ENCODE measurements at regions not wholly inside any gene's neighbourhood (a gene's known extent, or its start where the extent isn't known, plus 50 kb on each side); places are given as distances from the start of the nearest gene placed in this dataset.

DNA sequence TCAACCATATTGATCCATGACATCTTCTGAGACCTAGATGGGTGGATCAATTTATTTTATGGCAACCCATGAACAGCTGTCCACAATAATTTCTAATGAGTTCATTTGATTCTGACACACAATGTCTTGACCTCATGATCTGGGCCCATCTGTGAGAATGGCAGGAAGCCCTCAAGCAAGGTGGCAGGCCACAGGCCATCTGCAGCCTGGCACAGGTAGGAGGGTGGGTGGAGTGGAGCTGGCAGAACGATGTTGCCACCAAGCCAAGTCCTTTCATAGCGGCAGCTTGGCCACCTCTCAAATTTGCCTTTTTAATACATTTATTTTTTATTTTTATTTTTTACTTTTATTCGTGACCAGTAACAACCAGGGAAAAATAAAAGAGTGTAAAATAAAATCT is 1181.6 kb upstream of the SORCS1 start:
- H3K27me3 ChIP-seq, result no peaks in the 10 kb centered on the region
- no peak for TF ChIP-seq CTCF (IDR thresholded peaks at IDR 0.05; ENCODE audit: low read depth, low read length)
- no peak overlapping the region for H3K4me3 ChIP-seq
- no peaks in the 10 kb centered on the region for H3K9me3 ChIP-seq (ENCODE audit: low read depth)
- no peaks in the 10 kb centered on the region for H3K4me1 ChIP-seq (ENCODE audit: low read depth)
- no peak for DNase-seq (ENCODE audit: low read depth in 1 of 2, low spot score in 1 of 2)
- H3K36me3 ChIP-seq, result no peaks in the 10 kb centered on the region
- no peak overlapping the region for H3K27ac ChIP-seq

- H3K27me3 ChIP-seq, result no peaks in the 10 kb centered on the region
- H3K36me3 ChIP-seq, result no peaks in the 10 kb centered on the region
- no peak overlapping the region for H3K27ac ChIP-seq
- DNase-seq (ENCODE audit: low read depth in 1 of 2, low spot score in 1 of 2), result no peak
- H3K9me3 ChIP-seq (ENCODE audit: low read depth), result no peaks in the 10 kb centered on the region
- H3K4me1 ChIP-seq (ENCODE audit: low read depth), result no peaks in the 10 kb centered on the region
- H3K4me3 ChIP-seq, result no peak overlapping the region
- no peak for TF ChIP-seq CTCF (IDR thresholded peaks at IDR 0.05; ENCODE audit: low read depth, low read length)
Observed at GRCh38 chr10:108338146-108338545, 1173.6 kb upstream of the SORCS1 start.

- Histone ChIP-seq H3K27me3 (no peaks in the 10 kb centered on the region), H3K27ac (no peak overlapping the region), H3K9me3 (ENCODE audit: low read depth) (no peaks in the 10 kb centered on the region), H3K4me3 (no peak overlapping the region), H3K36me3 (no peaks in the 10 kb centered on the region), H3K4me1 (ENCODE audit: low read depth) (no peaks in the 10 kb centered on the region)
- no peak for TF ChIP-seq CTCF (IDR thresholded peaks at IDR 0.05; ENCODE audit: low read depth, low read length)
- DNase-seq (ENCODE audit: low read depth in 1 of 2, low spot score in 1 of 2), result no peak
Observed at GRCh38 chr10:108336836-108337235, 1172.3 kb upstream of the SORCS1 start.

GRCh38 chr10:108327706-108328105 is 1163.2 kb upstream of the SORCS1 start:
- no peak overlapping the region for H3K27ac ChIP-seq
- H3K9me3 ChIP-seq (ENCODE audit: low read depth), result no peaks in the 10 kb centered on the region
- no peak for DNase-seq (ENCODE audit: low read depth in 1 of 2, low spot score in 1 of 2)
- TF ChIP-seq CTCF (IDR thresholded peaks at IDR 0.05; ENCODE audit: low read depth, low read length), result no peak
- no peaks in the 10 kb centered on the region for H3K36me3 ChIP-seq
- no peaks in the 10 kb centered on the region for H3K4me1 ChIP-seq (ENCODE audit: low read depth)
- no peak overlapping the region for H3K4me3 ChIP-seq
- no peaks in the 10 kb centered on the region for H3K27me3 ChIP-seq

DNA sequence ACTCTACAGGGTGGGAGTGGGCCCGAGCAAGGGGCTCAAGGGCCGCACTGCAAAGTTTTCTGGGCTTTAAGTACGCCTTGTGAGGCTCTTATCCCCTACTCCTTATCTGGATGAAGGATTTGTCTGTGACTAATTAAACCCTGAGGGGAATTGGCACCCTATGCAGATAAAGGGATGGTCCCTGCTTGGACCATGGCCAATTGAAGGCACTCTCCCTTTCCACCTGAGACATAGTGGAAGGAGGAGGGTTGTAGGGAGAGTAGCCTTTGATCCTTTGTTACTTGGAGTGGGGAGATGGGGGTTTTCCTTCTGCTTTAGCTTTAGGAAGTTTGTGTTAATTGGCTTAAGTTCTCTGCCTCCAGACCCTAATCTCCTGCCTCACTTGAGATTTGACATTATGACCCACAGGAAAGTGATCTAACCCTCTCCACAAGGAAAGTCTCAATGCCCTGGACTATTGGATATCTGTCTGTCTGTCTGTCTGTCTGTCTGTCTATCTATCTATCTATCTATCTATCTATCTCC is 1158.8 kb upstream of the SORCS1 start:
- Histone ChIP-seq H3K36me3 (no peaks in the 10 kb centered on the region), H3K9me3 (ENCODE audit: low read depth) (no peaks in the 10 kb centered on the region), H3K27me3 (no peaks in the 10 kb centered on the region), H3K4me3 (no peak overlapping the region), H3K27ac (no peak overlapping the region), H3K4me1 (ENCODE audit: low read depth) (no peaks in the 10 kb centered on the region)
- no peak for TF ChIP-seq CTCF (IDR thresholded peaks at IDR 0.05; ENCODE audit: low read depth, low read length)
- no peak for DNase-seq (ENCODE audit: low read depth in 1 of 2, low spot score in 1 of 2)
